ENCODE measurements at regions not wholly inside any gene's neighbourhood (a gene's known extent, or its start where the extent isn't known, plus 50 kb on each side); places are given as distances from the start of the nearest gene placed in this dataset.
"Not testable (repeated sequence)": the region's sequence is repeated elsewhere in the genome, so short reads cannot be mapped to it uniquely, and the experiment has no call there.

- DNase-seq (no peak), ATAC-seq (peak; percentile 10)
- intact Hi-C loops (cut with DNase I, micrococcal nuclease), result no loop called here
Measured at GRCh38 chr15:66862111-66862939, 160.3 kb downstream of the SMAD6 start.

- DNase-seq (peak; percentile 74 to 85), ATAC-seq (peak; percentile 96)
- intact Hi-C loops (cut with DNase I, micrococcal nuclease), result no loop called here
Measured at GRCh38 chr15:66862940-66863335, 160.9 kb downstream of the SMAD6 start.

GRCh38 chr15:66863390-66864085 lies 161.5 kb downstream of the SMAD6 start:
- no peak for ATAC-seq
- intact Hi-C loops (cut with DNase I, micrococcal nuclease), result no loop called here
- DNase-seq, result no peak

GRCh38 chr15:66864086-66864830 lies 162.2 kb downstream of the SMAD6 start:
- no peak for ATAC-seq
- no peak for DNase-seq
- intact Hi-C loops (cut with DNase I, micrococcal nuclease), result no loop called here

- DNase-seq, result no peak
- intact Hi-C loops (cut with DNase I, micrococcal nuclease), result no loop called here
- no peak for ATAC-seq
Measured at GRCh38 chr15:66864871-66865281, 162.8 kb downstream of the SMAD6 start.

GRCh38 chr15:66865622-66866611 lies 163.9 kb downstream of the SMAD6 start:
- ATAC-seq (no peak), DNase-seq (peak in 1 of 2 donors; percentile 24)
- intact Hi-C loops (cut with DNase I, micrococcal nuclease), result no loop called here

GRCh38 chr15:66866656-66867055 lies 164.6 kb downstream of the SMAD6 start:
- intact Hi-C loops (cut with DNase I, micrococcal nuclease), result no loop called here
- ATAC-seq (no peak), DNase-seq (no peak)

GRCh38 chr15:66868918-66869317 lies 166.9 kb downstream of the SMAD6 start:
- DNase-seq (no peak), ATAC-seq (no peak)
- intact Hi-C loops (cut with DNase I, micrococcal nuclease), result no loop called here

- no peak for ATAC-seq
Measured at GRCh38 chr15:66870880-66871388, 168.9 kb downstream of the SMAD6 start.

GRCh38 chr15:66872405-66872804 lies 170.4 kb downstream of the SMAD6 start:
- ATAC-seq, result no peak
- intact Hi-C loops (cut with DNase I, micrococcal nuclease), result no loop called here

More at GRCh38 chr15:66870880-66871388, 168.9 kb downstream of the SMAD6 start:
- no peak for DNase-seq
- intact Hi-C loops (cut with DNase I, micrococcal nuclease), result no loop called here

GRCh38 chr15:66873331-66873730 lies 171.3 kb downstream of the SMAD6 start:
- intact Hi-C loops (cut with DNase I, micrococcal nuclease); ATAC-seq; DNase-seq: not testable (repeated sequence)

More at GRCh38 chr15:66872405-66872804, 170.4 kb downstream of the SMAD6 start:
- no peak for DNase-seq

- ATAC-seq (no peak), DNase-seq (no peak)
- intact Hi-C loops (cut with DNase I, micrococcal nuclease), result no loop called here
Measured at GRCh38 chr15:66873856-66874255, 171.8 kb downstream of the SMAD6 start.

GRCh38 chr15:66875588-66876420 lies 173.8 kb downstream of the SMAD6 start:
- ATAC-seq (no peak), DNase-seq (no peak)
- intact Hi-C loops (cut with DNase I, micrococcal nuclease), result no loop called here

GRCh38 chr15:66876421-66876730 lies 174.3 kb downstream of the SMAD6 start:
- DNase-seq (no peak), ATAC-seq (no peak)
- intact Hi-C loops (cut with DNase I, micrococcal nuclease), result no loop called here

- ATAC-seq, result no peak
- intact Hi-C loops (cut with DNase I, micrococcal nuclease), result no loop called here
- DNase-seq, result no peak
Measured at GRCh38 chr15:66876731-66877476, 174.9 kb downstream of the SMAD6 start.

GRCh38 chr15:66877477-66878271 lies 175.6 kb downstream of the SMAD6 start:
- ATAC-seq (no peak), DNase-seq (no peak)
- intact Hi-C loops (cut with DNase I, micrococcal nuclease), result no loop called here
